ENCODE measurements at regions not wholly inside any gene's neighbourhood (a gene's known extent, or its start where the extent isn't known, plus 50 kb on each side); places are given as distances from the start of the nearest gene placed in this dataset.

- Histone ChIP-seq H3K9ac (no peak overlapping the region), H3K4me1 (ENCODE audit: insufficient read depth) (no peaks in the 10 kb centered on the region), H3K9me2 (ENCODE audit: insufficient read depth) (no peaks in the 10 kb centered on the region), H3K4me3 (no peak overlapping the region), H3K9me3 (ENCODE audit: low read depth) (no peaks in the 10 kb centered on the region), H3K36me3 (ENCODE audit: low read depth) (no peaks in the 10 kb centered on the region), H3K79me2 (ENCODE audit: insufficient read depth) (no peaks in the 10 kb centered on the region), H3K27me3 (replicated peaks; ENCODE audit: insufficient read depth) (0 out of 2 replicates have a peak, but pooled peaks cover 4% of the 10 kb centered on the region), H4K20me1 (ENCODE audit: insufficient read depth) (no peaks in the 10 kb centered on the region), H3K4me2 (ENCODE audit: unreplicated experiment) (no peak overlapping the region), H2AFZ (no peak overlapping the region), H3K27ac (no peak overlapping the region), H3F3A (ENCODE audit: insufficient read depth) (no peaks in the 10 kb centered on the region)
- WGBS, 2 experiments (ENCODE audit: low coverage in 1 of 2, low lambda C conversion rate in 2 of 2, missing lambda C conversion rate in 2 of 2), result 32 to 64% methylated on average over 3 of the region's 3 CpGs
- DNase-seq, result no peak
- in situ Hi-C loops (cut with MboI), result no loop called here
- TF ChIP-seq EZH2 (IDR thresholded peaks at IDR 0.05; ENCODE audit: insufficient read depth, poor library complexity, severe bottlenecking), result no peak
- no peak for TF ChIP-seq EZH2phosphoT487 (IDR thresholded peaks at IDR 0.05; ENCODE audit: insufficient read depth, low read depth)
Measured at GRCh38 chr14:36052681-36053080, 123.8 kb downstream of the PTCSC3 start.

- in situ Hi-C loops (cut with MboI), result no loop called here
- TF ChIP-seq EZH2 (IDR thresholded peaks at IDR 0.05; ENCODE audit: insufficient read depth, poor library complexity, severe bottlenecking) (no peak), EZH2phosphoT487 (IDR thresholded peaks at IDR 0.05; ENCODE audit: insufficient read depth, low read depth) (no peak)
Measured at GRCh38 chr14:36052063-36052462, 124.5 kb downstream of the PTCSC3 start.

DNA sequence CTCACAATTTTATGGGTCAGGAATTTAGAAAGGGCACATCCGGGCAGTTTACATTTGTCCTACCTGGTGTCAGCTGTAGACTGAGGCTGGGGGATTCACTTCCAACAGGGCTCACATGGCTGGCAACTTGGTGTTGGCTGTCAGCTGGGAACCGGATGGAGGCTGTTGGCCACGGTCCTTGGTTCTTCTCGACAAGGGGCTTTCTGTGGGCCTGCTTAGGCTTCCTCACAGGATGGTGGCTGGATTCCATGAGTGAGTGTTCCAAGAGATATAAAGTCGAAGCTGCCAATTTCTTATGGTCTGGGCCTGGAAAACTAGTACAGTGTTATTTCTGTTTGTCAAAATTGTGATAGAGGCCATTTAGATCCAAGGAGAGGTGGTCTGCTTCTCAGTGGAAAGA is 127.9 kb downstream of the PTCSC3 start:
- H3K9me2 ChIP-seq (ENCODE audit: insufficient read depth), result no peaks in the 10 kb centered on the region
- no peak overlapping the region for H3K4me3 ChIP-seq
- H3K27me3 ChIP-seq (replicated peaks; ENCODE audit: insufficient read depth), result 0 out of 2 replicates have a peak, but pooled peaks cover 5% of the 10 kb centered on the region
- no peaks in the 10 kb centered on the region for H4K20me1 ChIP-seq (ENCODE audit: insufficient read depth)
- no peaks in the 10 kb centered on the region for H3K79me2 ChIP-seq (ENCODE audit: insufficient read depth)
- H2AFZ ChIP-seq, result no peak overlapping the region
- no peak for TF ChIP-seq EZH2 (IDR thresholded peaks at IDR 0.05; ENCODE audit: insufficient read depth, poor library complexity, severe bottlenecking)
- no peak for TF ChIP-seq EZH2phosphoT487 (IDR thresholded peaks at IDR 0.05; ENCODE audit: insufficient read depth, low read depth)
- H3K9me3 ChIP-seq (ENCODE audit: low read depth), result no peaks in the 10 kb centered on the region
- in situ Hi-C loops (cut with MboI), result no loop called here
- DNase-seq, result no peak
- WGBS, 2 experiments (ENCODE audit: low coverage in 1 of 2, low lambda C conversion rate in 2 of 2, missing lambda C conversion rate in 2 of 2), result 53 to 59% methylated on average over 5 of the region's 5 CpGs
- no peak overlapping the region for H3K9ac ChIP-seq
- H3F3A ChIP-seq (ENCODE audit: insufficient read depth), result no peaks in the 10 kb centered on the region
- no peak overlapping the region for H3K27ac ChIP-seq
- H3K4me2 ChIP-seq (ENCODE audit: unreplicated experiment), result no peak overlapping the region
- H3K36me3 ChIP-seq (ENCODE audit: low read depth), result no peaks in the 10 kb centered on the region
- no peaks in the 10 kb centered on the region for H3K4me1 ChIP-seq (ENCODE audit: insufficient read depth)

More at GRCh38 chr14:36052063-36052462, 124.5 kb downstream of the PTCSC3 start:
- Histone ChIP-seq H3K79me2 (ENCODE audit: insufficient read depth) (no peaks in the 10 kb centered on the region), H2AFZ (no peak overlapping the region), H3K4me1 (ENCODE audit: insufficient read depth) (no peaks in the 10 kb centered on the region), H4K20me1 (ENCODE audit: insufficient read depth) (no peaks in the 10 kb centered on the region), H3K4me3 (no peak overlapping the region), H3K4me2 (ENCODE audit: unreplicated experiment) (no peak overlapping the region), H3K9ac (no peak overlapping the region), H3K27me3 (replicated peaks; ENCODE audit: insufficient read depth) (0 out of 2 replicates have a peak, but pooled peaks cover 5% of the 10 kb centered on the region), H3K9me2 (ENCODE audit: insufficient read depth) (no peaks in the 10 kb centered on the region), H3K36me3 (ENCODE audit: low read depth) (no peaks in the 10 kb centered on the region), H3K9me3 (ENCODE audit: low read depth) (no peaks in the 10 kb centered on the region), H3K27ac (no peak overlapping the region), H3F3A (ENCODE audit: insufficient read depth) (no peaks in the 10 kb centered on the region)
- DNase-seq, result no peak
- 38 to 48% methylated on average over 1 of the region's 1 CpG for WGBS, 2 experiments (ENCODE audit: low coverage in 1 of 2, low lambda C conversion rate in 2 of 2, missing lambda C conversion rate in 2 of 2)

DNA sequence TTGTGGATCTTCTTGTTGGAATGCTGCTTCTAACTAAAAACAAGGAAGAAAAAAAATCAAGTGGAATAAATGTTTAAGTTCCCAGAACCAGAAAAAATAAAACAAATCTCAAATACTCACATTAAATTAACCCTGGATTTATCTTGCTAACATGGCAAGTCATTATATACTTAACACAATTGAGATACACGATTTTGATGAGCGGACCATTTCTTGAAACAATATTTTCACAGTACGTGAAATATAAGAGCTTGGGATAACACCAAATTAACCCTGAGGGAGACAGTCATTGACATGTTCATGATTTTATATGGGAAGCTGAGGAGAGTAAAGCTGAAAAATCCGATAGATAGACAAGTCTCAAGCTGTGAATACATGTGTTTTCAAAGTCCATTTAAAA is 128.6 kb downstream of the PTCSC3 start:
- Histone ChIP-seq H3K4me2 (ENCODE audit: unreplicated experiment) (no peak overlapping the region), H2AFZ (no peak overlapping the region), H3K9me2 (ENCODE audit: insufficient read depth) (no peaks in the 10 kb centered on the region), H3K27ac (no peak overlapping the region), H3K36me3 (ENCODE audit: low read depth) (no peaks in the 10 kb centered on the region), H3K9ac (no peak overlapping the region), H3F3A (ENCODE audit: insufficient read depth) (no peaks in the 10 kb centered on the region), H3K9me3 (ENCODE audit: low read depth) (no peaks in the 10 kb centered on the region), H3K27me3 (replicated peaks; ENCODE audit: insufficient read depth) (0 out of 2 replicates have a peak, but pooled peaks cover 5% of the 10 kb centered on the region), H4K20me1 (ENCODE audit: insufficient read depth) (no peaks in the 10 kb centered on the region), H3K4me3 (no peak overlapping the region), H3K4me1 (ENCODE audit: insufficient read depth) (no peaks in the 10 kb centered on the region), H3K79me2 (ENCODE audit: insufficient read depth) (no peaks in the 10 kb centered on the region)
- DNase-seq, result no peak
- WGBS, 2 experiments (ENCODE audit: low coverage in 1 of 2, low lambda C conversion rate in 2 of 2, missing lambda C conversion rate in 2 of 2), result 32 to 39% methylated on average over 4 of the region's 4 CpGs
- no peak for TF ChIP-seq EZH2phosphoT487 (IDR thresholded peaks at IDR 0.05; ENCODE audit: insufficient read depth, low read depth)
- no peak for TF ChIP-seq EZH2 (IDR thresholded peaks at IDR 0.05; ENCODE audit: insufficient read depth, poor library complexity, severe bottlenecking)
- in situ Hi-C loops (cut with MboI), result no loop called here

DNA sequence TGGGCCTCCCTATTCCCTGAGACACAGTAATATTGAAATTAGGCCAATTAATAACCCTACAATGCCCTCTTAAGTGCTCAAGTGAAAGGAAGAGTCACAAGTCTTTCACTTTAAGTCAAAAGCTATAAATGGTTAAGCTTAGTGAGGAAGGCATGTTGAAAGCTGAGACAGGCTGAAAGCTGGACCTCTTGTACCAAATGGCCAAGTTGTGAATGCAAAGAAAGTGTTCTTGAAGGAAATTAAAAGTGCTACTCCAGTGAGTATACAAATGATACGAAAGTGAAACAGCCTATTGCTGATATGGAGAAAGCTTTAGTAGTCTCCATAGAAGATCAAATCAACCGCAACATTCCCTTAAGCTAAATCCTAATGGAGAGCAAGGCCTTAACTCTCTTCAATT is 140.8 kb downstream of the PTCSC3 start:
- H3K36me3 ChIP-seq (ENCODE audit: low read depth), result no peaks in the 10 kb centered on the region
- TF ChIP-seq EZH2 (IDR thresholded peaks at IDR 0.05; ENCODE audit: insufficient read depth, poor library complexity, severe bottlenecking) (no peak), EZH2phosphoT487 (IDR thresholded peaks at IDR 0.05; ENCODE audit: insufficient read depth, low read depth) (no peak)
- H3K9me2 ChIP-seq (ENCODE audit: insufficient read depth), result no peaks in the 10 kb centered on the region
- WGBS, 2 experiments (ENCODE audit: low coverage in 1 of 2, low lambda C conversion rate in 2 of 2, missing lambda C conversion rate in 2 of 2), result 25 to 35% methylated on average over 2 of the region's 2 CpGs
- no peaks in the 10 kb centered on the region for H3K4me1 ChIP-seq (ENCODE audit: insufficient read depth)
- H3K4me2 ChIP-seq (ENCODE audit: unreplicated experiment), result no peak overlapping the region
- DNase-seq, result no peak
- H4K20me1 ChIP-seq (ENCODE audit: insufficient read depth), result no peaks in the 10 kb centered on the region
- no peak overlapping the region for H3K9ac ChIP-seq
- no peaks in the 10 kb centered on the region for H3F3A ChIP-seq (ENCODE audit: insufficient read depth)
- H3K27me3 ChIP-seq (replicated peaks; ENCODE audit: insufficient read depth), result no peaks in the 10 kb centered on the region
- no peak overlapping the region for H3K4me3 ChIP-seq
- in situ Hi-C loops (cut with MboI), result no loop called here
- no peak overlapping the region for H2AFZ ChIP-seq
- no peaks in the 10 kb centered on the region for H3K79me2 ChIP-seq (ENCODE audit: insufficient read depth)
- no peak overlapping the region for H3K27ac ChIP-seq
- no peaks in the 10 kb centered on the region for H3K9me3 ChIP-seq (ENCODE audit: low read depth)

Measured in GM23248 (cell line).